ENCODE measurements at regions not wholly inside any gene's neighbourhood (a gene's known extent, or its start where the extent isn't known, plus 50 kb on each side); places are given as distances from the start of the nearest gene placed in this dataset.

DNA sequence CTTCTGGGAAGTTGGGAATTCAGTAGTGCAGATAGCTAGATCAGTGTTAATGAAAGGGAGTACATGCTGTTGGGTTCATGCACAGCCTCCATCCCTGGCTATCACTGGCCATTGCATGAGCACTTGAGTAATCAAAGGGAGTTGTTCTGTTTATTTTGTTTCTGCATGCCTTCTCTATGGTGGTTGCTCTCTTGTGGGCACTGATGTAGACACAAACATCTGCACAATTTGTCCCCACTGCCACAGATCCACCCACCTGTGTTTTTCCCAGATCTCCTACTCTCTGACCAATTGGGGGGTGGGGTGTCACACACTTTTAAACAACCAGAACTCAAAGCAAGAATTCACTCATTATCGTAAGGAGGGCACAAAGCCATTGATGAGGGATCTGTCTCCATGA, 89.7 kb upstream of the DHRS4 start:
- H3K27ac ChIP-seq, result no peak overlapping the region
- H3K9me3 ChIP-seq, result no peaks in the 10 kb centered on the region
- H3K4me2 ChIP-seq, result no peak overlapping the region
- ATAC-seq (no peak), DNase-seq (ENCODE audit: low read depth in 1 of 2, low spot score in 1 of 2) (no peak), FAIRE-seq (no peak)
- WGBS (ENCODE audit: missing lambda C conversion rate), result 58% methylated on average over 1 of the region's 1 CpG
- CTCF ChIA-PET, result no interaction called here
- POLR2A ChIA-PET, result no interaction called here
- H3K4me3 ChIP-seq, result no peak overlapping the region
- no peaks in the 10 kb centered on the region for H3K4me1 ChIP-seq
- no peak for TF ChIP-seq KDM5A (IDR thresholded peaks at IDR 0.05)
- TF ChIP-seq MYC (IDR thresholded peaks at IDR 0.05; ENCODE audit: borderline replicate concordance, low read length), result no peak
- TF ChIP-seq GATA3 (IDR thresholded peaks at IDR 0.05; ENCODE audit: borderline replicate concordance), result no peak

- ChIA-PET POLR2A (no interaction called here), CTCF (no interaction called here)
- no peak for TF ChIP-seq BHLHE40 (IDR thresholded peaks at IDR 0.05; ENCODE audit: low read depth, low read length)
- TF ChIP-seq, protein P1, sequence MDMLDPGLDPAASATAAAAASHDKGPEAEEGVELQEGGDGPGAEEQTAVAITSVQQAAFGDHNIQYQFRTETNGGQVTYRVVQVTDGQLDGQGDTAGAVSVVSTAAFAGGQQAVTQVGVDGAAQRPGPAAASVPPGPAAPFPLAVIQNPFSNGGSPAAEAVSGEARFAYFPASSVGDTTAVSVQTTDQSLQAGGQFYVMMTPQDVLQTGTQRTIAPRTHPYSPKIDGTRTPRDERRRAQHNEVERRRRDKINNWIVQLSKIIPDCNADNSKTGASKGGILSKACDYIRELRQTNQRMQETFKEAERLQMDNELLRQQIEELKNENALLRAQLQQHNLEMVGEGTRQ (IDR thresholded peaks at IDR 0.05), result no peak
- H3K9me3 ChIP-seq, result no peaks in the 10 kb centered on the region
- no peak overlapping the region for H3K4me3 ChIP-seq
- DNase-seq (ENCODE audit: low read depth in 1 of 2, low spot score in 1 of 2) (no peak), FAIRE-seq (no peak), ATAC-seq (no peak)
- no peaks in the 10 kb centered on the region for H3K4me1 ChIP-seq
- WGBS (ENCODE audit: missing lambda C conversion rate), result 68% methylated on average over 2 of the region's 2 CpGs
- H3K27ac ChIP-seq, result no peak overlapping the region
- H3K4me2 ChIP-seq, result no peak overlapping the region
These were observed 89.3 kb upstream of the DHRS4 start for GRCh38 chr14:23864259-23864658.

GRCh38 chr14:23864861-23865260, 88.7 kb upstream of the DHRS4 start:
- H3K4me2 ChIP-seq, result no peak overlapping the region
- TF ChIP-seq HOXB13 (CRISPR knock-in tag; IDR thresholded peaks at IDR 0.05; ENCODE audit: low read depth) (no peak), SREBF2 (IDR thresholded peaks at IDR 0.05) (no peak), KDM1A (IDR thresholded peaks at IDR 0.05; ENCODE audit: low read depth) (no peak), ELK1 (IDR thresholded peaks at IDR 0.05; ENCODE audit: low read depth, low read length) (no peak), HDAC2 (IDR thresholded peaks at IDR 0.05) (no peak), ESRRA (IDR thresholded peaks at IDR 0.05; ENCODE audit: borderline replicate concordance, low read length) (no peak), NR3C1 (IDR thresholded peaks at IDR 0.05) (no peak), TP53 (CRISPR knock-in tag; IDR thresholded peaks at IDR 0.05) (no peak), CBX2 (IDR thresholded peaks at IDR 0.05; ENCODE audit: borderline replicate concordance, low read depth) (no peak), EHMT2 (IDR thresholded peaks at IDR 0.05; ENCODE audit: low read depth) (no peak), PHF8 (IDR thresholded peaks at IDR 0.05; ENCODE audit: borderline replicate concordance, low read depth) (no peak), NFE2L2 (conservative IDR thresholded peaks at IDR 0.05; ENCODE audit: low read length) (no peak), HEYL (CRISPR knock-in tag; IDR thresholded peaks at IDR 0.05) (no peak), ZSCAN20 (CRISPR knock-in tag; IDR thresholded peaks at IDR 0.05) (no peak)
- TF ChIP-seq, protein P2, sequence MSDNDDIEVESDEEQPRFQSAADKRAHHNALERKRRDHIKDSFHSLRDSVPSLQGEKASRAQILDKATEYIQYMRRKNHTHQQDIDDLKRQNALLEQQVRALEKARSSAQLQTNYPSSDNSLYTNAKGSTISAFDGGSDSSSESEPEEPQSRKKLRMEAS (IDR thresholded peaks at IDR 0.05), result no peak
- TF ChIP-seq, protein P3, sequence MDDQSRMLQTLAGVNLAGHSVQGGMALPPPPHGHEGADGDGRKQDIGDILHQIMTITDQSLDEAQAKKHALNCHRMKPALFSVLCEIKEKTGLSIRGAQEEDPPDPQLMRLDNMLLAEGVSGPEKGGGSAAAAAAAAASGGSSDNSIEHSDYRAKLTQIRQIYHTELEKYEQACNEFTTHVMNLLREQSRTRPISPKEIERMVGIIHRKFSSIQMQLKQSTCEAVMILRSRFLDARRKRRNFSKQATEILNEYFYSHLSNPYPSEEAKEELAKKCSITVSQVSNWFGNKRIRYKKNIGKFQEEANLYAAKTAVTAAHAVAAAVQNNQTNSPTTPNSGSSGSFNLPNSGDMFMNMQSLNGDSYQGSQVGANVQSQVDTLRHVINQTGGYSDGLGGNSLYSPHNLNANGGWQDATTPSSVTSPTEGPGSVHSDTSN (IDR thresholded peaks at IDR 0.05), result no peak
- TF ChIP-seq, protein P4, sequence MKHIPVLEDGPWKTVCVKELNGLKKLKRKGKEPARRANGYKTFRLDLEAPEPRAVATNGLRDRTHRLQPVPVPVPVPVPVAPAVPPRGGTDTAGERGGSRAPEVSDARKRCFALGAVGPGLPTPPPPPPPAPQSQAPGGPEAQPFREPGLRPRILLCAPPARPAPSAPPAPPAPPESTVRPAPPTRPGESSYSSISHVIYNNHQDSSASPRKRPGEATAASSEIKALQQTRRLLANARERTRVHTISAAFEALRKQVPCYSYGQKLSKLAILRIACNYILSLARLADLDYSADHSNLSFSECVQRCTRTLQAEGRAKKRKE (CRISPR knock-in tag; IDR thresholded peaks at IDR 0.05; ENCODE audit: low read depth), result no peak
- no peak for ATAC-seq
- no peak for DNase-seq (ENCODE audit: low read depth in 1 of 2, low spot score in 1 of 2)
- ChIA-PET CTCF (interaction anchor here (1.7 kb wide), 1 partner anchor 32 kb away, joined by 4 read pairs; no protein-coding TSS in a partner anchor), POLR2A (no interaction called here)
- no peaks in the 10 kb centered on the region for H3K9me3 ChIP-seq
- no peak overlapping the region for H3K4me3 ChIP-seq
- no peak for FAIRE-seq
- no peak overlapping the region for H3K27ac ChIP-seq
- WGBS (ENCODE audit: missing lambda C conversion rate), result 43% methylated on average over 3 of the region's 3 CpGs
- H3K4me1 ChIP-seq, result no peaks in the 10 kb centered on the region
